Prostate gland (tissue), 2 donors: ENCODE measurements at regions not wholly inside any gene's neighbourhood (a gene's known extent, or its start where the extent isn't known, plus 50 kb on each side); places are given as distances from the start of the nearest gene placed in this dataset.

ENCODE experiments used
- CTCF ChIP-seq, 4 experiments: fragments of 200-600 bp in 2 of 4; fragments of 450-650 bp in 2 of 4; sonication (generic) in 2 of 4; IDR thresholded peaks; 1 replicate in 3 of 4; 2 replicates in 1 of 4; pipeline ENCODE4 v1.5.1; 2016 to 2019; ENCODE audit warnings: antibody characterized with exemption in 4 of 4, mild to moderate bottlenecking in 2 of 4, moderate library complexity in 2 of 4
- POLR2A ChIP-seq: fragments of 450-650 bp; IDR thresholded peaks from one replicate; pipeline ENCODE4 v1.6.1; 2016; ENCODE audit warnings: antibody characterized with exemption, mild to moderate bottlenecking
- POLR2AphosphoS5 ChIP-seq: sonication (generic); formaldehyde crosslinking; IDR thresholded peaks from one replicate; pipeline ENCODE4 v1.6.1; 2017; ENCODE audit warnings: antibody characterized with exemption

DNA sequence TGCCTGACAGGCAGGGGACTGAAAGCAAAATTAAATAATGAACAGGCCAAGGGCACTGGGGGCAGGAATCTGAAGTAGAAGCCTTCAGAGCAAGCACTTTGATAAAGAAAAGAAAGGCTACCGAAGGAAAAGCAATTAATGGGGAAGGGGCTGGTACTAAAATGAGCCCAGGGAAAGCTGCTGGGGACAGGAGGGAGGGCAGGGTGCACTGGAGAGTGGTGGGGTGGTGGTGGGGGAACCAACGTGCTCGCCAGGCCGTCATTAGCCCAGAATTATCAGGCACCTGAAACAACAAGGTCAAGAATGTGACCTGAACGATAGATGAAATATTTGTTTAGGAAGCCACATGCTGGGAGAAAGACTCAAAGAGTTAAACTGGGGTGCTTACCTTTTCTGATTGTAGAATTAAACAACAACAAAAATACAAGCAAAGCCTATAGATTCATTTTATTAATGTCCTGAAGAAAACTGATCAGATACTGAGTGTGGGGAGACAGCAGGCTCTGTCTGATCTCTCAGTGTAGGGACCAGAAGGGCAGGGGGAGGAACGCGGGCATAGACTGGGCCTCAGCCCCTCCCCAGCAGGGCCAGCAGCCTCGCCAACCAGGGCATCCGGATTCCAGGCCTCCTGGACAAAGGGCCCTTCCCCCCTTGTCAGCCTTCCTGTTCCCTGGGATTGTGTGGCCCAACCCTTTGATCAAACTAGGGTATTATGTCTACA, 239.7 kb upstream of the KLF3 start:
- TF ChIP-seq POLR2AphosphoS5 = no peak
- no peak for TF ChIP-seq CTCF (IDR thresholded peaks at IDR 0.05)
- no peak for TF ChIP-seq POLR2A
